Karpas-422 (cell line): ENCODE measurements at regions not wholly inside any gene's neighbourhood (a gene's known extent, or its start where the extent isn't known, plus 50 kb on each side); places are given as distances from the start of the nearest gene placed in this dataset.

Experiments
- DNase-seq: peaks from one replicate; pipeline ENCODE4 v3.0.0-alpha.2; 2015
- H2AFZ ChIP-seq: fragments of 200-600 bp; sonication (generic); 2 replicates; pipeline ENCODE4 v1.6.1; 2014; ENCODE audit warnings: antibody characterized with exemption, low read length, mixed read lengths
- H3K27ac ChIP-seq: fragments of 200-600 bp; sonication (generic); 2 replicates; pipeline ENCODE4 v1.5.1; 2014; ENCODE audit warnings: mild to moderate bottlenecking, low read length, moderate library complexity
- H3K27me3 ChIP-seq: fragments of 200-600 bp; sonication (generic); 2 replicates; pipeline ENCODE4 v1.6.1; 2014; ENCODE audit warnings: low read length, mixed read lengths
- H3K36me3 ChIP-seq: fragments of 200-600 bp; sonication (generic); 2 replicates; pipeline ENCODE4 v1.6.1; 2014; ENCODE audit warnings: low read length, mixed read lengths; ENCODE audit not compliant: insufficient read depth
- H3K4me1 ChIP-seq: fragments of 200-600 bp; sonication (generic); 2 replicates; pipeline ENCODE4 v1.6.1; 2014; ENCODE audit warnings: mild to moderate bottlenecking, low read length, mixed read lengths
- H3K4me2 ChIP-seq: fragments of 200-600 bp; sonication (generic); 2 replicates; pipeline ENCODE4 v1.6.1; 2014; ENCODE audit warnings: low read length, low read depth, mild to moderate bottlenecking; ENCODE audit not compliant: poor library complexity, severe bottlenecking
- H3K4me3 ChIP-seq: fragments of 200-600 bp; sonication (generic); 2 replicates; pipeline ENCODE4 v1.5.1; 2014; ENCODE audit warnings: mild to moderate bottlenecking, antibody characterized with exemption, low read length, mixed read lengths
- H3K79me2 ChIP-seq: fragments of 200-600 bp; sonication (generic); 2 replicates; pipeline ENCODE4 v1.6.1; 2014; ENCODE audit warnings: mild to moderate bottlenecking, low read length, mixed read lengths
- H3K9ac ChIP-seq: fragments of 200-600 bp; sonication (generic); 2 replicates; pipeline ENCODE4 v1.6.0; 2014; ENCODE audit warnings: low read length
- H3K9me2 ChIP-seq: fragments of 200-600 bp; sonication (generic), shearing (Covaris generic); replicated peaks from 2 replicates; pipeline ENCODE4 v1.6.0; 2014; ENCODE audit warnings: mild to moderate bottlenecking, low read length, moderate library complexity; ENCODE audit not compliant: insufficient read depth
- H3K9me3 ChIP-seq: fragments of 300-700, 200-600 bp; sonication (generic); 2 replicates; pipeline ENCODE4 v1.6.1; 2014; ENCODE audit warnings: low read length, mixed read lengths
- H4K20me1 ChIP-seq: fragments of 200-600 bp; sonication (generic); 2 replicates; pipeline ENCODE4 v1.6.1; 2014; ENCODE audit warnings: mild to moderate bottlenecking, antibody characterized with exemption, low read length, low read depth; ENCODE audit not compliant: insufficient read depth

- H2AFZ ChIP-seq, result no peak overlapping the region
- no peaks in the 10 kb centered on the region for H3K9me3 ChIP-seq
- H3K79me2 ChIP-seq, result no peaks in the 10 kb centered on the region
- no peaks in the 10 kb centered on the region for H3K9me2 ChIP-seq
- no peak for DNase-seq
- no peak overlapping the region for H3K4me3 ChIP-seq
- no peak overlapping the region for H3K27ac ChIP-seq
- no peaks in the 10 kb centered on the region for H3K27me3 ChIP-seq
- no peaks in the 10 kb centered on the region for H3K36me3 ChIP-seq
- no peak overlapping the region for H3K4me2 ChIP-seq
- H3K4me1 ChIP-seq, result no peaks in the 10 kb centered on the region
- H3K9ac ChIP-seq, result no peak overlapping the region
- H4K20me1 ChIP-seq, result no peaks in the 10 kb centered on the region
Measured at GRCh38 chr7:46772776-46773175, 809.1 kb downstream of the TNS3 start.

- Histone ChIP-seq H3K4me3 (no peak overlapping the region), H3K36me3 (no peaks in the 10 kb centered on the region), H3K27me3 (no peaks in the 10 kb centered on the region), H4K20me1 (no peaks in the 10 kb centered on the region), H3K27ac (no peak overlapping the region), H3K9ac (no peak overlapping the region), H3K9me3 (no peaks in the 10 kb centered on the region), H2AFZ (no peak overlapping the region), H3K4me2 (no peak overlapping the region), H3K4me1 (no peaks in the 10 kb centered on the region), H3K9me2 (no peaks in the 10 kb centered on the region), H3K79me2 (no peaks in the 10 kb centered on the region)
- no peak for DNase-seq
Measured at GRCh38 chr7:46767071-46767470, 814.8 kb downstream of the TNS3 start.

DNA sequence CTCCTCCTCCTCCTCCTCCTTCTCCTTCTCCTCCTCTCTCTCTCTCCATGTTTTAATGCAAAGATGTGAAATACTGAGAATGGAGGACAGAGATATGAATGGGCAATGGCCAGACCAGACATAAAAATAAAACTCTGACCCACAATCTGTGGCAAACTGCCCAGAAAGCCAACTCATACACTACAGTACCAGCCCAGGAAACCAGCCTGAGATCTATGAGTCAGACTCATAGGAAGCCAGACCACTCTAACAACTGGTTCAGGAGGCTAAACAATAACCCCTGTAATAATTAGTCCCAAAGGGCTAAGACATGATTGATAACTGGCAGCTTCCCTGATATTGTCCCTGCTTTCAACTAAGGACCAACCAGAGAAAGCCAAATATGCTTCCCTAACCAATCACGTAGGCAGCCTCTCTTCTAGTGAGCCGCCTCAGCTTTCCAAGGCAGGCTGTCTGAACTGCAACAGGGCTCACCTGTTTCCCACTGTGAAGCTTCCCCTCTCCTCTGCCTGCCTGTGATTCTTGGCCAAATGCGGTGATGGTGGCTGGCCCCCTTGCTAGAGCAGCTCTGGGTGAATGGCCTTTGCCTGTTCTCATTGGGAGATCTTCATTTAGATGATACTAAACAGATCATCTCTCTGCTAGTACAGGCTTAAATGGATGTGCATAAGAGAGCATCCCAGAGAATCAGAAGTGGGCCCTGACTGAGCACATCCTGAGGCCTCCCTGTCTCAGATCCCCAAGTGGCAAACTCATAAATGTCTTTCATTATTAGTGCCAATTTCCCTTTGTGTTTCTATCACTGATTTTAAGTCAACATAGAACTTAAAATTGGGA, 817.6 kb downstream of the TNS3 start:
- Histone ChIP-seq H3K4me3 (no peak overlapping the region), H3K9ac (no peak overlapping the region), H3K9me2 (no peaks in the 10 kb centered on the region), H2AFZ (no peak overlapping the region), H3K4me1 (no peaks in the 10 kb centered on the region), H3K4me2 (no peak overlapping the region), H3K36me3 (no peaks in the 10 kb centered on the region), H4K20me1 (no peaks in the 10 kb centered on the region), H3K79me2 (no peaks in the 10 kb centered on the region), H3K27ac (no peak overlapping the region), H3K9me3 (no peaks in the 10 kb centered on the region), H3K27me3 (no peaks in the 10 kb centered on the region)
- no peak for DNase-seq

DNA sequence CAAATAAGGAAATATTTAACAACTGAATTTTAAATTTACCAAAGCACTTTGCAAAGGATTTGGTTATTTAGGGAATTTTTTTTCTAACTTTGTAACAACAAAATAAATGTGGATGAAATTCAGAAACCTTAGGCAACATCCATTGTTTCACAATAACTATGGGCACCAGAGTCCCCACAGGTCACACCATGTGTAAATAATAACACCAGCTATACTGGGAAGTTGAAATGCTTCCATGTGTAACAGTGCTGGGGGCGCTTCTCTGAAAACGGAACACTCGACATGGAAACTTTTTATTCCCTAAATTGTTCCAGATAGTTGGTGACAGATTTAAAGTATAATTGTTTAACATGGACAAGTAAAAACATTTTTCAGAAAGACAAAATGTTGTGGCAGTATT, 818.6 kb downstream of the TNS3 start:
- Histone ChIP-seq H3K36me3 (no peaks in the 10 kb centered on the region), H3K9ac (no peak overlapping the region), H3K27ac (no peak overlapping the region), H4K20me1 (no peaks in the 10 kb centered on the region), H3K27me3 (no peaks in the 10 kb centered on the region), H3K9me3 (no peaks in the 10 kb centered on the region), H3K4me3 (no peak overlapping the region), H3K79me2 (no peaks in the 10 kb centered on the region), H3K9me2 (no peaks in the 10 kb centered on the region), H3K4me2 (no peak overlapping the region), H3K4me1 (no peaks in the 10 kb centered on the region), H2AFZ (no peak overlapping the region)
- no peak for DNase-seq

DNA sequence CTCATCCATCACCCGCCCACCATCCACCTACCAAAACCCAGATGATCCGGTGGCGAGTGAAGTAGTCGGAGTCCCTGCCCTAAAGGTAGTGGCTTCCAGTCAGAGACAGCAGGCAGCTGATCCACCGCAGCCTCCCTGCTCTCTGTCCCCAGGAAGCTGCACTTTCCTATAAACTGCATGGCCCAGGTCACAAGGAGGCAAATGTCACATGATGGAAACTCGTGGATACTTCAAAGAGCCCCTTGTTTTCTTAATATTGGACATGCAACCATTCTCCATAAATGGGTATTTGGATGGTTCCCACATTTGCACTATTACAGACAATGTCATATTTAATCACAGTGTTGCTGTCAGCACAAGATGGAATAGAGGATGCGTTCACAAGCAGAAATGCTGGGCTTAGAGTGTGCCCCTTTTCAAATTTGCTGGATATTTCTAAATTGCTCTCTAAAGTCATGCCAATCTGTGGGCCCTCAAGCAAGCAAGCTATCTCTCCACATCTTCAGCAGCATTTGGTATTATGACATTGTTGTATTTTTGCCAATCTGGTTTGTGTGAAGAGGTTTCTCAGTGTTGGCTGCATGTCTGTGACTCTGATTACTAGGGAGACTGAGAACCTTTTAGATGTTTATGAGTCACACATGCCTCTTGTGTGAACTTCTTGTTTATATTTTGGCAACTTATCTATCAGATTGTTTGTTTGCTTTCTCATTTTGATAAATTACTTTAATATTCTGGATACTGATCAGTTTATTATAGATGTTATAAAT, 822.0 kb downstream of the TNS3 start:
- H3K4me3 ChIP-seq, result no peak overlapping the region
- no peaks in the 10 kb centered on the region for H3K9me2 ChIP-seq
- H3K79me2 ChIP-seq, result no peaks in the 10 kb centered on the region
- H3K4me1 ChIP-seq, result no peaks in the 10 kb centered on the region
- no peaks in the 10 kb centered on the region for H4K20me1 ChIP-seq
- H3K9me3 ChIP-seq, result no peaks in the 10 kb centered on the region
- H3K36me3 ChIP-seq, result no peaks in the 10 kb centered on the region
- H3K27me3 ChIP-seq, result no peaks in the 10 kb centered on the region
- H3K4me2 ChIP-seq, result no peak overlapping the region
- H2AFZ ChIP-seq, result no peak overlapping the region
- no peak overlapping the region for H3K27ac ChIP-seq
- H3K9ac ChIP-seq, result no peak overlapping the region
- no peak for DNase-seq

DNA sequence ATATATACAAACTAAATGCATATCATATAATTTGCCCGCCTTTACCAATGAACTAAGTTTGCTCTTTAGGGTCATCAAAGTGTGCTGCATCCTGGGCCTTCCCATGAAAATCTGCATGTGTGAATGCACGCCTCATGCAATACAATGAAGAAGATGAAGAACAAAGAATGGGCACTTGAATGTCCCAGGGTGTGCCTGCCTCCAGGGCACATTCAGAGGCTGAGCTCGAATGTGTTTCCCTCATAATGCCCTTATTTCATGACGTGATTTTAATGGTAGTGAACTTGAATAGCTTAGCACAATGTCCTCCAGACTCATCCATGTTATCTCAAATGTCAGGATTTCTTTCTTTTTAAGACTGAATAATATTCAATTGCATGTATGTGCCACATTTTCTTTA, 824.9 kb downstream of the TNS3 start:
- H3K27me3 ChIP-seq, result no peaks in the 10 kb centered on the region
- no peak overlapping the region for H3K4me2 ChIP-seq
- no peaks in the 10 kb centered on the region for H3K4me1 ChIP-seq
- no peaks in the 10 kb centered on the region for H3K9me2 ChIP-seq
- DNase-seq, result no peak
- no peaks in the 10 kb centered on the region for H3K9me3 ChIP-seq
- H3K27ac ChIP-seq, result no peak overlapping the region
- no peak overlapping the region for H2AFZ ChIP-seq
- H3K79me2 ChIP-seq, result no peaks in the 10 kb centered on the region
- H3K36me3 ChIP-seq, result no peaks in the 10 kb centered on the region
- H3K4me3 ChIP-seq, result no peak overlapping the region
- H3K9ac ChIP-seq, result no peak overlapping the region
- no peaks in the 10 kb centered on the region for H4K20me1 ChIP-seq

DNA sequence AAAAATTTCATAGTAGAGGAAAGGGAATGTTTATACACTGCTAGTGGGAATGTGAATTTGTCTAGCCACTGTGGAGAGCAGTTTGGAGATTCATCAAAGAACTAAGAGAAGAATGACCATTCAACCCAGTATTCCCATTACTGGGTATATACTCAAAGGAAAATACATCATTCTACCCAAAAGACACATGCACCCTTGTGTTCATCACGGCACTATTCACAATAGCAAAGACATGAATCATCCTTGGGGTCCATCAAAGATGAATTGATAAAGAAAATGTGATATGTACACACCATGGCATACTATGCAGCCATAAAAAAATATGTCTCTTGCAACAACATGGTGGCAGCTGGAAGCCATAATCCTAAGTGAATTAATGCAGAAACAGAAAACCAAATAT, 825.7 kb downstream of the TNS3 start:
- H3K9me3 ChIP-seq, result no peaks in the 10 kb centered on the region
- no peaks in the 10 kb centered on the region for H4K20me1 ChIP-seq
- DNase-seq, result no peak
- H3K27ac ChIP-seq, result no peak overlapping the region
- H3K4me1 ChIP-seq, result no peaks in the 10 kb centered on the region
- H3K9me2 ChIP-seq, result no peaks in the 10 kb centered on the region
- no peak overlapping the region for H3K4me3 ChIP-seq
- no peaks in the 10 kb centered on the region for H3K79me2 ChIP-seq
- H3K36me3 ChIP-seq, result no peaks in the 10 kb centered on the region
- H3K4me2 ChIP-seq, result no peak overlapping the region
- H3K9ac ChIP-seq, result no peak overlapping the region
- no peaks in the 10 kb centered on the region for H3K27me3 ChIP-seq
- no peak overlapping the region for H2AFZ ChIP-seq

DNA sequence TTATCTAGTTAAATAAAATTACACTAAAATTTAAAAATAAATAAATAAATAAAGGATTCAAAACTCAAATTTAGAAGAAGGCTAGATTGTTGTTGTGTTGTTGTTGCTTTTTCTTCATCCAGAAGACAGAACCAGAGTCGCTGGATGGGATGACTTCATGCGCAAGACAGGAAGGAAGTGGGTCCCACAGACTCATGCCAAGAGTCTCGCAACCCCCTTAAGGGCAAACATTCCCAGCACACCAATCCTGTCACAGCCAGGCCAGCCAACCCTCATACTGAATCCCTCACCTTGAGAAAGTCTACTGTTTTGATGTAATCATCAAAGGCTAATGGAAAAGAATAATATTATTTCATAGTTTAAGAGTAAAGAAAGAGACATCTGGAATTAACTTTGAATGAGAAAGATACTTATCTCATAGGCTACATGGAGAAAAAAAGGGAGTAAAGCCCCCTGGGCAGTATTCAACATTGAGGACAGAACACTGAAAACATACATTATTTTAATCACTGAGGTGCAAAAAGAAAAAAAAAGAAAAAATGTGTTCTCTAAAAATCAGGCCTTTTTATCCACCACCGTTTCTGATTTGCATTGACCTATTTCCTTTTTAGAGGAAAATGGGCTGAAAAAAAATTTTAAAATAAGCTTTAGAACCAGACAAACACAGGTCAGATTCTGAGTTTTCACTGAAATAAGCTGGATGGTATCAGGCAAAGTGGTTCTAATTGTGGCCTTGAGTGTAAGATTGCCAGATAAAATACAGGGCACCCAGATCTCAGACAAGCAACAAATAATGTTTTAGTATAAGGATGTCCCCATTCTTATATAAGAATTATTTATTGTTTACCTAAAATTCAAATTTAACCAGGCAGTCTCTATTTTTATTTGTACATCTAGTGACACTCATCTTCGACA, 826.5 kb downstream of the TNS3 start:
- no peak overlapping the region for H2AFZ ChIP-seq
- H3K4me3 ChIP-seq, result no peak overlapping the region

More for the DNA sequence above, 826.5 kb downstream of the TNS3 start:
- Histone ChIP-seq H3K9ac (no peak overlapping the region), H4K20me1 (no peaks in the 10 kb centered on the region), H3K4me1 (no peaks in the 10 kb centered on the region), H3K79me2 (no peaks in the 10 kb centered on the region), H3K36me3 (no peaks in the 10 kb centered on the region), H3K27ac (no peak overlapping the region), H3K9me2 (no peaks in the 10 kb centered on the region), H3K27me3 (no peaks in the 10 kb centered on the region), H3K9me3 (no peaks in the 10 kb centered on the region), H3K4me2 (no peak overlapping the region)
- no peak for DNase-seq
